Gastrocnemius medialis (tissue), 4 donors: ENCODE measurements at regions not wholly inside any gene's neighbourhood (a gene's known extent, or its start where the extent isn't known, plus 50 kb on each side); places are given as distances from the start of the nearest gene placed in this dataset.
"Not testable (repeated sequence)": the region's sequence is repeated elsewhere in the genome, so short reads cannot be mapped to it uniquely, and the experiment has no call there.

Experiments used
- CTCF ChIP-seq, 5 experiments: fragments of 450-650 bp in 3 of 5; fragments of 200-600 bp in 2 of 5; sonication (generic) in 2 of 5; IDR thresholded peaks in 4 of 5; conservative IDR thresholded peaks in 1 of 5; 1 replicate in 4 of 5; 2 replicates in 1 of 5; pipeline ENCODE4 v1.5.1; 2016 to 2019; ENCODE audit warnings: antibody characterized with exemption in 5 of 5, mild to moderate bottlenecking in 3 of 5, moderate library complexity in 3 of 5
- POLR2A ChIP-seq, 2 donors: fragments of 450-650 bp; IDR thresholded peaks; one replicate each; pipeline ENCODE4 v1.6.1; 2017; ENCODE audit warnings: antibody characterized with exemption in 2 of 2, mild to moderate bottlenecking in 2 of 2, moderate library complexity in 2 of 2

- not testable (repeated sequence) for TF ChIP-seq CTCF (IDR thresholded peaks at IDR 0.05 in 4 of 5, conservative IDR thresholded peaks at IDR 0.05 in 1 of 5); POLR2A (IDR thresholded peaks at IDR 0.05)
Measured at GRCh38 chr4:131742536-131743205, 1406.4 kb upstream of the PCDH10 start.
